GM18511 (cell line): ENCODE measurements at regions not wholly inside any gene's neighbourhood (a gene's known extent, or its start where the extent isn't known, plus 50 kb on each side); places are given as distances from the start of the nearest gene placed in this dataset.

Experiments
- ATAC-seq: cut with Tn5 transposase; IDR thresholded peaks from one replicate; pipeline ENCODE4 v1.9.1; 2021; ENCODE audit warnings: mild to moderate bottlenecking, moderate library complexity; ENCODE audit not compliant: unreplicated experiment

GRCh38 chr5:143567583-143568504, 164.4 kb upstream of the NR3C1 start:
- ATAC-seq = no peak

DNA sequence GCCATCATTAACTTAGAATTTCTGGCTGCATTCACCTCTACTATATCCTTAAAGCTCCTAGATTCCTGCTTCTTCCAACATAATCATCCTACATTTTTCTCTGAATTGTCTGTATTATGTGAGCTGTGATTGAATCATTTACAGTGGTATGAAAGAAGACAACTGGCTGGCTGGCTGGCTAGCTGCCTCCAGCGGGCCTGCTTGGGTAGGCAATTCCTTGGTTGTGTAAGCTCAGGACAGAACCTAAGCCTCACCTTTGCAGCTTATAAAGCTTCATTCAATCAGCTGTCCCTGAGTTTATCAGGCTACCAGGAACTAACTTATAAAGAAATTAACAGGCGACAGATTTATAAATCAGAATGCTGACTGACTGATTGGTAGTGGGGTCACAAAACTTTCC, 162.7 kb upstream of the NR3C1 start:
- ATAC-seq = no peak

DNA sequence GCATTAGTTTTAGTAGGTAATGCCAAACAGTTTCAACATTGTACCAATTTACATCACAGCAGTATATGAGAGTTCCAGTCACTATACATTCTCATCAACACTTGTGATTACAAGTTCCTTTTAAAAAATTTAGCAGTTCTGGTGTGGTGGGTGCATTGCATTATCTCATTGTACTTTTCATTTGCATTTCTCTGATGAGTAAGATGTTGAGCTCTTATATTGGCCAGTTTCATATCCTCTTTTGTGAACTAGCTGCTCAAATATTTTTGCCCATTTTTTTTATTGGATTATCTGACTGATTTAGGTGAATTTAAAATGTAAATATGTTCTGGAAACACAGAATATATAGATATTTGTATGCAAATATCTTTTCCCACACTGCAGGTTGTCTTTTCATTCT, 160.9 kb upstream of the NR3C1 start:
- peak; percentile 100 for ATAC-seq

DNA sequence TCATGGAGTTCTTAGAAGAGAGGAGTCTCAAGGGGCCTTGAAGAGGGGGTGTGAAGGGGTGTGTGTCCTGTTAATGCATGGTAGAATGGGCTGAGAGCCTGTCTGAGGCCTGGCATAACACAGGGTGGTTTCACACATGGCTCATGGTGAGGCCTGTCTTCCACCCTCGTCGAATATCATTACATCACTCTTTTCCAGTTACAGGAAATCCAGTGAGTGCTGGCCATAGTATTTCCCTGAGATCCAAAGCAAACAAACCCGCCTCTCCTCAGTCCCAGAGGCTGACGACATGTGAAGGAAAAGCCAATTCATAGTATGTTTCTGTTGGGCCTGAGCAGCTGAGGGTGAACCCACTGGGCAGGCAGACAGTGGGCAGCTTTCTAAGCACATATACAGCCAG, 159.4 kb upstream of the NR3C1 start:
- ATAC-seq = no peak

GRCh38 chr5:143561219-143561618, 157.7 kb upstream of the NR3C1 start:
- no peak for ATAC-seq

DNA sequence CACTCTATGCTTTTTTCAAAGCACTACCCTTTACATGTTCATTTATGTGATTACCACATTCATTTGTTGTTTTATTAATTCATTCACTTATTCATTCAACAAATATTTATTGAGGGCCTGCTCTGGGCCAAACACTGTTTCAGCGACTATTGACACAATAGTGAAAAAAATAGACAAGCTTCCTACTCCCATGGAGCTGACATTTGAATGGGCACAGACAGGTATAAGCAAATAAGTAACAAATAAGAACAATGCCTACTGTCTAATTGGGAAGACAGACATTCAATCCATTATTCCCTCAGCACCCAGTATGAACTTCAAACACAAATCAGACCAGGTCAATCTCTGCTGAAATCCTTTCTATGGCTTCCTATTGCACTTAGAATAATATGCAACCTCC, 156.9 kb upstream of the NR3C1 start:
- ATAC-seq = no peak

- no peak for ATAC-seq
Observed at GRCh38 chr5:143559586-143560109, 156.2 kb upstream of the NR3C1 start.

- peak; percentile 58 for ATAC-seq
Observed at GRCh38 chr5:143558048-143558447, 154.6 kb upstream of the NR3C1 start.

- peak; percentile 67 for ATAC-seq
Observed at GRCh38 chr5:143557061-143557818, 153.8 kb upstream of the NR3C1 start.

DNA sequence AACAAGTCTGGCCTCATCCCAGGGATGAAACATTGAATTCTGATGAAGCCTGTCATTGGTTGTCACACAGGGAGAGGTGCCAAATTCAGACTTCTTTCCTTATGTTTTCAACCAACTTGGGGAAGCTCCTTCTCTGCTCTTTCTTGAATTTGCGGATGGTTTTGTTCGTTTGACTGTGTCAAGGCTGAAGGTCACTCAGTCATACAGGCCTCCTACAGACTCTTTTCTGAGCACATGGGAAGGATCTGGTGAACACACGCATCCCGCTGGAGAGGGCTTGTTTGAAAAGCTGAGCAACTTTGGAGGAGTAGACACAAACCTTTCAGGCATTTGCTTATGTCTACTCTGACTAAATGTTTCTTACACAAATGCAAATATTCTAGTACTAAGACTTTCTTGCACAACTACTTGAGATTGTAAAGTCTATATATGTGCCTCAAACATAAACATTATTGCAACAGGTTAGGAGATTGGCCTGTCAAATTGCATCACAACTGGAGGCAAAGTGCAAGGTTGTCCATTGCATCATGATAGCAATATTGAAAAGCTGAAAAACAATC, 151.5 kb upstream of the NR3C1 start:
- no peak for ATAC-seq

- ATAC-seq = no peak
Observed at GRCh38 chr5:143554187-143554717, 150.8 kb upstream of the NR3C1 start.

- no peak for ATAC-seq
Observed at GRCh38 chr5:143552680-143553079, 149.2 kb upstream of the NR3C1 start.

DNA sequence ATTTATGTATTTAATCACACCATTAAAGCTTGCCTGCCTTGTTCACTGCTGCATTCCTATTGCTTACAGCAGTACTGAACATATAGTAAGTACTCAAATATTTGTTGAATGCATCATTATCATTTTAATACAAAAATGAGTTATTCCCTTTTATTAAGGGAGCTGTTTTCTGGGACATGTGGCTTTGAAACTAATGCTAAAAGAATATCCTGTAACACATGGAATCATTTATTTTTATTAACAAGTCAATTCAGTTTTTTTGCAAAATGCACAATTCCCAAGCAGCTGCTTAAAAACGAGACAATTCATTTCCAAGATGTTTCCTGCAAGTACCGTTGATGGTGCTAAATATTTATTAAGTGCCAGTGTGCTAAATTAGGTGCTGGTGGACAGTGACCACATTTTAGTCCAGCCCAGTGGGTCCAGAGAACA, 148.3 kb upstream of the NR3C1 start:
- no peak for ATAC-seq

- no peak for ATAC-seq
Observed at GRCh38 chr5:143550986-143551630, 147.6 kb upstream of the NR3C1 start.

- no peak for ATAC-seq
Observed at GRCh38 chr5:143547342-143547741, 143.9 kb upstream of the NR3C1 start.

- ATAC-seq = no peak
Observed at GRCh38 chr5:143546394-143546793, 142.9 kb upstream of the NR3C1 start.

DNA sequence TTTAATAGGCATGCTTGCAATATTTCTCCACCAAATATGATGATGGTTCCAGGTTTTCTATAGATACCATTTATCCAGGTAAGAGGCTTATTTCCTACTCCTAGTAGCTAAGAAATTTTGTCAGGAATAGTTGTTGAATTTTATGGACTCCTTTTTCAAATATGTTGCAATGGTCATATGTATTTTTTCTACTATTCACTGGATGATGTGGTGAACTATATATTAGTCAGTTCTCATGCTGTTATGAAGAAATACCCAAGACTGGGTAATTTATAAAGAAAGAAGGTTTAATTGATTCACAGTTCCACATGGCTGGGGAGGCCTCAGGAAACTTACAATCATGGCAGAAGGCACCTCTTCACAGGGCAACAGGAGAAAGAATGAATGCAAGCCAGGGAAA, 141.1 kb upstream of the NR3C1 start:
- no peak for ATAC-seq

DNA sequence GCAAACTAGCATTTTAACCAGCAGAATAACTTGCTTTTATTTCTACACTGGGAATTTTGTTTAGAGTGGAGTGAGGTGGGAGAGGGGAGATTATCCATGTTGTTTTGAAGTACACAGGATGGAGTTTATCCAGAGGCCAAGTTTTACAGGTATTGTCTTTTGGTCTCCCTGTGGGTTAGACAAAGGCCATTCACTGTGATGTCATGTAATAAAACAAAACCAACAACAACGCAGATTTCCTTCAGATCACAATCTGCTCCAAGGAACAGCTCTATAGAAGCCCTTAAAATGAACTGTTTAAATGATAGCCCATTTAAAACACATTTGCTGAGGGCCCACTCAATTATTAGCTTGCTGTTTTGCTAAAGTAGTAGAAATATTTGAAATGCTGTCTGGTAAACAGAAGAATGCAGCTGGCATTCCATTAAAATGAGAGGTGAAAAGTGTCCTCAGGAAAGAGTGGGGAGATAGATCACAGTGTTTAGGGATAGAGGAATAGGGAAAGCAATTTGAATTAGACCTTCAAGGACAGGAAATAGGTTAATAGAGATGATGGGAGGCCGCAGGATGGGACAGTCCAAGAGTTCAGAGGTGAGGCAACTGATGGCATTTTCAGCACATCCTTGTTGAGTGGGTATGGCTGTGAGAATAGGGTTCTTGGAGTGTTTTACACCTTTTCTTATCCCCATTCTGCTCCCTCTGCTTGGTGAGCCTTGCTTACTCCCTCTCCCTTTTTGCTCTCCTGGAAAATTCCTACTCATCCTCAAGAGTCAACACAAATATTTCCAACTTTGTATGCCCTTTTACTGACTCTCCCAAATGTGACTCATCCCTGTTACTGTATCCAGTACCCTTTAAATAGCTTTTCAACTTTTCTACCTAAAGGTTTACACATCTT, 140.1 kb upstream of the NR3C1 start:
- no peak for ATAC-seq

GRCh38 chr5:143542798-143543144, 139.3 kb upstream of the NR3C1 start:
- no peak for ATAC-seq
